ENCODE measurements at regions not wholly inside any gene's neighbourhood (a gene's known extent, or its start where the extent isn't known, plus 50 kb on each side); places are given as distances from the start of the nearest gene placed in this dataset.

- H3K27ac ChIP-seq = no peak overlapping the region
- no peaks in the 10 kb centered on the region for H3K9me3 ChIP-seq (ENCODE audit: low read depth, low read length)
- no peak overlapping the region for H3K4me3 ChIP-seq
- no peak for TF ChIP-seq EZH2 (IDR thresholded peaks at IDR 0.05)
- no peak overlapping the region for H3K9ac ChIP-seq (ENCODE audit: insufficient read length)
- DNase-seq (ENCODE audit: low read depth, low spot score) = no peak
- no peaks in the 10 kb centered on the region for H3K36me3 ChIP-seq (ENCODE audit: insufficient read depth, low read length)
Measured at GRCh38 chr13:73580513-73581267, 521.9 kb downstream of the KLF5 start.

GRCh38 chr13:73579574-73580274 is 520.9 kb downstream of the KLF5 start:
- Histone ChIP-seq H3K9me3 (ENCODE audit: low read depth, low read length) (no peaks in the 10 kb centered on the region), H3K9ac (ENCODE audit: insufficient read length) (no peak overlapping the region), H3K36me3 (ENCODE audit: insufficient read depth, low read length) (no peaks in the 10 kb centered on the region), H3K27ac (no peak overlapping the region), H3K4me3 (no peak overlapping the region)
- no peak for DNase-seq (ENCODE audit: low read depth, low spot score)
- no peak for TF ChIP-seq POLR2AphosphoS5 (IDR thresholded peaks at IDR 0.05; ENCODE audit: borderline replicate concordance, low read depth, low read length)
- no peak for TF ChIP-seq FOXP2 (optimal IDR thresholded peaks at IDR 0.05; ENCODE audit: control extremely low read depth, extremely low read length, insufficient read depth)
- no peak for TF ChIP-seq EZH2 (IDR thresholded peaks at IDR 0.05)

- Histone ChIP-seq H3K27ac (no peak overlapping the region), H3K36me3 (ENCODE audit: insufficient read depth, low read length) (no peaks in the 10 kb centered on the region), H3K9me3 (ENCODE audit: low read depth, low read length) (no peaks in the 10 kb centered on the region), H3K4me3 (no peak overlapping the region), H3K9ac (ENCODE audit: insufficient read length) (no peak overlapping the region)
- DNase-seq (ENCODE audit: low read depth, low spot score) = no peak
- TF ChIP-seq FOXP2 (optimal IDR thresholded peaks at IDR 0.05; ENCODE audit: control extremely low read depth, extremely low read length, insufficient read depth) = no peak
- TF ChIP-seq POLR2AphosphoS5 (IDR thresholded peaks at IDR 0.05; ENCODE audit: borderline replicate concordance, low read depth, low read length) = no peak
- TF ChIP-seq EZH2 (IDR thresholded peaks at IDR 0.05) = no peak
Measured at GRCh38 chr13:73578251-73578875, 519.6 kb downstream of the KLF5 start.

GRCh38 chr13:73576291-73576690 is 517.5 kb downstream of the KLF5 start:
- Histone ChIP-seq H3K27ac (no peak overlapping the region), H3K9me3 (ENCODE audit: low read depth, low read length) (no peaks in the 10 kb centered on the region), H3K4me3 (no peak overlapping the region), H3K9ac (ENCODE audit: insufficient read length) (no peak overlapping the region), H3K36me3 (ENCODE audit: insufficient read depth, low read length) (no peaks in the 10 kb centered on the region)
- no peak for DNase-seq (ENCODE audit: low read depth, low spot score)
- TF ChIP-seq FOXP2 (optimal IDR thresholded peaks at IDR 0.05; ENCODE audit: control extremely low read depth, extremely low read length, insufficient read depth) = no peak
- TF ChIP-seq POLR2AphosphoS5 (IDR thresholded peaks at IDR 0.05; ENCODE audit: borderline replicate concordance, low read depth, low read length) = no peak
- no peak for TF ChIP-seq EZH2 (IDR thresholded peaks at IDR 0.05)

GRCh38 chr13:73572824-73573223 is 514.0 kb downstream of the KLF5 start:
- TF ChIP-seq EZH2 (IDR thresholded peaks at IDR 0.05) (no peak), POLR2AphosphoS5 (IDR thresholded peaks at IDR 0.05; ENCODE audit: borderline replicate concordance, low read depth, low read length) (no peak), FOXP2 (optimal IDR thresholded peaks at IDR 0.05; ENCODE audit: control extremely low read depth, extremely low read length, insufficient read depth) (no peak)
- Histone ChIP-seq H3K9me3 (ENCODE audit: low read depth, low read length) (no peaks in the 10 kb centered on the region), H3K9ac (ENCODE audit: insufficient read length) (no peak overlapping the region), H3K36me3 (ENCODE audit: insufficient read depth, low read length) (no peaks in the 10 kb centered on the region), H3K27ac (no peak overlapping the region), H3K4me3 (no peak overlapping the region)
- DNase-seq (ENCODE audit: low read depth, low spot score) = peak; percentile 18

- H3K9me3 ChIP-seq (ENCODE audit: low read depth, low read length) = no peaks in the 10 kb centered on the region
- no peak overlapping the region for H3K4me3 ChIP-seq
- DNase-seq (ENCODE audit: low read depth, low spot score) = no peak
- no peak overlapping the region for H3K27ac ChIP-seq
- TF ChIP-seq POLR2AphosphoS5 (IDR thresholded peaks at IDR 0.05; ENCODE audit: borderline replicate concordance, low read depth, low read length) = no peak
- no peak for TF ChIP-seq EZH2 (IDR thresholded peaks at IDR 0.05)
- TF ChIP-seq FOXP2 (optimal IDR thresholded peaks at IDR 0.05; ENCODE audit: control extremely low read depth, extremely low read length, insufficient read depth) = no peak
- no peak overlapping the region for H3K9ac ChIP-seq (ENCODE audit: insufficient read length)
- no peaks in the 10 kb centered on the region for H3K36me3 ChIP-seq (ENCODE audit: insufficient read depth, low read length)
Measured at GRCh38 chr13:73571376-73571775, 512.6 kb downstream of the KLF5 start.

GRCh38 chr13:73556902-73557301 is 498.1 kb downstream of the KLF5 start:
- H3K36me3 ChIP-seq (ENCODE audit: insufficient read depth, low read length) = no peaks in the 10 kb centered on the region
- DNase-seq (ENCODE audit: low read depth, low spot score) = no peak
- H3K4me3 ChIP-seq = no peak overlapping the region
- no peaks in the 10 kb centered on the region for H3K9me3 ChIP-seq (ENCODE audit: low read depth, low read length)
- H3K27ac ChIP-seq = no peak overlapping the region
- H3K9ac ChIP-seq (ENCODE audit: insufficient read length) = no peak overlapping the region
- TF ChIP-seq FOXP2 (optimal IDR thresholded peaks at IDR 0.05; ENCODE audit: control extremely low read depth, extremely low read length, insufficient read depth) (no peak), EZH2 (IDR thresholded peaks at IDR 0.05) (no peak), POLR2AphosphoS5 (IDR thresholded peaks at IDR 0.05; ENCODE audit: borderline replicate concordance, low read depth, low read length) (no peak)

- Histone ChIP-seq H3K9me3 (ENCODE audit: low read depth, low read length) (no peaks in the 10 kb centered on the region), H3K36me3 (ENCODE audit: insufficient read depth, low read length) (no peaks in the 10 kb centered on the region), H3K9ac (ENCODE audit: insufficient read length) (peak overlapping the region; percentile 29), H3K4me3 (no peak overlapping the region), H3K27ac (no peak overlapping the region)
- TF ChIP-seq POLR2AphosphoS5 (IDR thresholded peaks at IDR 0.05; ENCODE audit: borderline replicate concordance, low read depth, low read length) = no peak
- no peak for TF ChIP-seq FOXP2 (optimal IDR thresholded peaks at IDR 0.05; ENCODE audit: control extremely low read depth, extremely low read length, insufficient read depth)
- TF ChIP-seq EZH2 (IDR thresholded peaks at IDR 0.05) = no peak
- no peak for DNase-seq (ENCODE audit: low read depth, low spot score)
Measured at GRCh38 chr13:73556128-73556527, 497.3 kb downstream of the KLF5 start.

Measured in SK-N-MC (cell line).